GM23338 (cell line): ENCODE measurements at regions not wholly inside any gene's neighbourhood (a gene's known extent, or its start where the extent isn't known, plus 50 kb on each side); places are given as distances from the start of the nearest gene placed in this dataset.

ENCODE experiments used
- ATAC-seq: fragments of 200-7000 bp; cut with Tn5 transposase; 3 replicates; pipeline ENCODE4 v1.9.1; 2020
- DNase-seq: peaks from one replicate; pipeline ENCODE4 v3.0.0-alpha.2; 2015; ENCODE audit warnings: low spot score
- H2AFZ ChIP-seq: fragments of 200-600 bp; sonication (generic); 2 replicates; pipeline ENCODE4 v1.8.0; 2016; ENCODE audit warnings: antibody characterized with exemption, mild to moderate bottlenecking, moderate library complexity
- H3F3A ChIP-seq: fragments of 200-600 bp; sonication (generic); replicated peaks from 2 replicates; pipeline ENCODE4 v1.8.0; 2017; ENCODE audit warnings: antibody characterized with exemption, mixed run types, low read depth
- H3K27ac ChIP-seq: fragments of 200-600 bp; sonication (generic); 2 replicates; pipeline ENCODE4 v1.6.1; 2016; ENCODE audit warnings: low read depth
- H3K27me3 ChIP-seq: fragments of 200-600 bp; sonication (generic); 2 replicates; pipeline ENCODE4 v1.8.0; 2016; ENCODE audit warnings: mild to moderate bottlenecking, mixed run types, moderate library complexity; ENCODE audit not compliant: insufficient read depth
- H3K36me3 ChIP-seq: fragments of 200-600 bp; sonication (generic); 2 replicates; pipeline ENCODE4 v1.8.0; 2016; ENCODE audit warnings: mild to moderate bottlenecking; ENCODE audit not compliant: insufficient read depth
- H3K4me1 ChIP-seq: fragments of 200-600 bp; sonication (generic); 2 replicates; pipeline ENCODE4 v1.8.0; 2016; ENCODE audit warnings: mild to moderate bottlenecking, moderate library complexity; ENCODE audit not compliant: insufficient read depth
- H3K4me2 ChIP-seq: fragments of 200-600 bp; sonication (generic); 2 replicates; pipeline ENCODE4 v1.7.1; 2017; ENCODE audit warnings: mixed run types
- H3K4me3 ChIP-seq: fragments of 200-600 bp; sonication (generic); 2 replicates; pipeline ENCODE4 v1.6.1; 2016; ENCODE audit warnings: mixed run types
- H3K79me2 ChIP-seq: fragments of 200-600 bp; sonication (generic); replicated peaks from 2 replicates; pipeline ENCODE4 v1.8.0; 2017; ENCODE audit warnings: mild to moderate bottlenecking; ENCODE audit not compliant: insufficient read depth
- H3K9me2 ChIP-seq: fragments of 200-600 bp; sonication (generic); 2 replicates; pipeline ENCODE4 v1.8.0; 2017; ENCODE audit not compliant: insufficient read depth
- H4K20me1 ChIP-seq: fragments of 200-600 bp; sonication (generic); replicated peaks from 2 replicates; pipeline ENCODE4 v1.8.0; 2017; ENCODE audit warnings: mild to moderate bottlenecking; ENCODE audit not compliant: insufficient read depth
- H3K27ac Mint-ChIP-seq: 2 replicates; pipeline ENCODE4 v1.8.0; 2020; ENCODE audit warnings: inconsistent platforms, mild to moderate bottlenecking, moderate library complexity, mixed read lengths
- H3K27me3 Mint-ChIP-seq: 3 replicates; pipeline ENCODE4 v1.8.0; 2022; ENCODE audit warnings: low read depth, mild to moderate bottlenecking, moderate library complexity, mixed read lengths, inconsistent platforms; ENCODE audit not compliant: insufficient read depth, poor library complexity
- H3K36me3 Mint-ChIP-seq: 3 replicates; pipeline ENCODE4 v1.8.0; 2021; ENCODE audit warnings: low read depth, mild to moderate bottlenecking, inconsistent platforms, moderate library complexity, mixed read lengths
- H3K4me1 Mint-ChIP-seq: 3 replicates; pipeline ENCODE4 v1.8.0; 2020; ENCODE audit warnings: mild to moderate bottlenecking, inconsistent platforms, mixed read lengths
- H3K4me3 Mint-ChIP-seq: 3 replicates; pipeline ENCODE4 v1.8.0; 2021; ENCODE audit warnings: moderate library complexity, mild to moderate bottlenecking, inconsistent platforms, mixed read lengths
- H3K9me3 Mint-ChIP-seq: 3 replicates; pipeline ENCODE4 v1.8.0; 2020; ENCODE audit warnings: moderate library complexity, mild to moderate bottlenecking, inconsistent platforms, mixed read lengths
- CREB1 ChIP-seq: fragments of 250-450 bp; sonication (Bioruptor Pico); IDR thresholded peaks from 2 replicates; pipeline ENCODE4 v1.5.0; 2020; ENCODE audit warnings: low read depth, mild to moderate bottlenecking, moderate library complexity
- EZH2 ChIP-seq: fragments of 200-600 bp; sonication (generic); IDR thresholded peaks from one replicate; pipeline ENCODE4 v1.8.0; 2017; ENCODE audit warnings: antibody characterized with exemption, mild to moderate bottlenecking, low read depth; ENCODE audit not compliant: unreplicated experiment
- EZH2phosphoT487 ChIP-seq: fragments of 200-600 bp; sonication (generic); IDR thresholded peaks from one replicate; pipeline ENCODE4 v1.8.1; 2018; ENCODE audit warnings: antibody characterized with exemption; ENCODE audit not compliant: unreplicated experiment
- JUNB ChIP-seq: IDR thresholded peaks from one replicate; pipeline ENCODE4 v1.6.1; 2016; ENCODE audit warnings: antibody characterized with exemption; ENCODE audit not compliant: unreplicated experiment
- NANOG ChIP-seq: IDR thresholded peaks from 2 replicates; pipeline ENCODE4 v1.6.1; 2016; ENCODE audit warnings: antibody characterized with exemption, borderline replicate concordance
- POLR2AphosphoS5 ChIP-seq: IDR thresholded peaks from 2 replicates; pipeline ENCODE4 v1.6.1; 2016; ENCODE audit warnings: antibody characterized with exemption, low read depth
- STAT1 ChIP-seq: IDR thresholded peaks from one replicate; pipeline ENCODE4 v1.6.1; 2016; ENCODE audit warnings: antibody characterized with exemption; ENCODE audit not compliant: unreplicated experiment
- ZNF114 ChIP-seq: fragments of 250-450 bp; sonication (Bioruptor Pico); IDR thresholded peaks from 2 replicates; pipeline ENCODE4 v1.5.0; 2020; ENCODE audit warnings: mild to moderate bottlenecking, moderate library complexity
- ZNF331 ChIP-seq: fragments of 250-450 bp; sonication (Bioruptor Pico); IDR thresholded peaks from 2 replicates; pipeline ENCODE4 v1.5.0; 2020; ENCODE audit warnings: low read depth, mild to moderate bottlenecking, moderate library complexity
- TF ChIP-seq, protein P1 (sequence below), 2 experiments: fragments of 200-600 bp in 1 of 2; sonication (generic) in 1 of 2; conservative IDR thresholded peaks; 2 replicates each; pipeline versions ENCODE4 v1.5.1 to v1.6.1; 2016 to 2017; ENCODE audit warnings: antibody characterized with exemption in 2 of 2, low read depth in 2 of 2, mild to moderate bottlenecking in 2 of 2, moderate library complexity in 1 of 2
- TF ChIP-seq, protein P2 (sequence below): IDR thresholded peaks from one replicate; pipeline ENCODE4 v1.6.1; 2018; ENCODE audit warnings: antibody characterized with exemption; ENCODE audit not compliant: unreplicated experiment
- TF ChIP-seq, protein P3 (sequence below): IDR thresholded peaks from 2 replicates; pipeline ENCODE4 v1.6.1; 2016; ENCODE audit warnings: antibody characterized with exemption

DNA sequence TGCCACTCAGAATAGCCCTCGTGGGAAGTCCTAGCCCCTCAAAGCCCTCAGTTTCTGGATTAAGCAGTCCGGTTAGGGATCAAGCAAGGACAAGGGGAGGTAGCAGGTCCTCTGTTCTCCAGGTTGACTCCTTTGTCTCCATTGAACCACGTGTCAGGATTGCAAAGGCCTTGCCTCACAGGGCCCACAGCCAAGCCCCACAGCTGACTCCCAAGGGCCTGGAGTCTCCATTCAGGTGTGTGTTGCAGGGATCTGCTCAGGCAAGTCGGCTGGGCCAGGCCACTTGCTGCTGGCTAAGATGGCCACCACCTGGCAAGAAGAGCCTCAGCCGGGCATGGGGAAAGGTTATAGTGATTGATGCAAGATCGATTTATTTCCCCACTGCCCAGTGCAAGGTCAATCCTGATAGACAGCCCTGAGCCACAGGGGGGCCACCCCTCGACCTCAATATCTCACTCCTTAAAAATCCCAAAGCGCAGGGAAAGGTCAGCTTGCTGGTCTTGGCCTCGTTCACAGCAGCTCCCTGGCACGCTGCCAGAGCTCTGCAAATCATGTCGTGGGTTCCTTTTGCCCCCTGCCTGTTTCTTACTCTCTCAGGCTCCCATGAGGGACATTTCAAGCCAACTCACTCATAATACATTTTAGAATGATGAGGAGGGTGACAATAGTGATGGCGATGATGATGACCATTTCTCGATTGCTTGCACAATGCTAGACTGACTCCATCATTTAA, 75.9 kb downstream of the EDN3 start:
- Mint-ChIP-seq H3K4me1 (no peaks in the 10 kb centered on the region), H3K27ac (no peak overlapping the region), H3K9me3 (no peaks in the 10 kb centered on the region), H3K4me3 (no peak overlapping the region), H3K27me3 (peaks cover 7% of the 10 kb centered on the region), H3K36me3 (no peaks in the 10 kb centered on the region)
- no peak overlapping the region for H2AFZ ChIP-seq
- H3K4me2 ChIP-seq, result no peak overlapping the region
- H4K20me1 ChIP-seq, result no peaks in the 10 kb centered on the region
- H3K4me3 ChIP-seq, result no peak overlapping the region
- H3F3A ChIP-seq, result no peaks in the 10 kb centered on the region
- H3K79me2 ChIP-seq, result no peaks in the 10 kb centered on the region
- no peaks in the 10 kb centered on the region for H3K4me1 ChIP-seq
- no peaks in the 10 kb centered on the region for H3K27me3 ChIP-seq
- no peak for TF ChIP-seq STAT1
- TF ChIP-seq EZH2, result no peak
- TF ChIP-seq, protein P1, sequence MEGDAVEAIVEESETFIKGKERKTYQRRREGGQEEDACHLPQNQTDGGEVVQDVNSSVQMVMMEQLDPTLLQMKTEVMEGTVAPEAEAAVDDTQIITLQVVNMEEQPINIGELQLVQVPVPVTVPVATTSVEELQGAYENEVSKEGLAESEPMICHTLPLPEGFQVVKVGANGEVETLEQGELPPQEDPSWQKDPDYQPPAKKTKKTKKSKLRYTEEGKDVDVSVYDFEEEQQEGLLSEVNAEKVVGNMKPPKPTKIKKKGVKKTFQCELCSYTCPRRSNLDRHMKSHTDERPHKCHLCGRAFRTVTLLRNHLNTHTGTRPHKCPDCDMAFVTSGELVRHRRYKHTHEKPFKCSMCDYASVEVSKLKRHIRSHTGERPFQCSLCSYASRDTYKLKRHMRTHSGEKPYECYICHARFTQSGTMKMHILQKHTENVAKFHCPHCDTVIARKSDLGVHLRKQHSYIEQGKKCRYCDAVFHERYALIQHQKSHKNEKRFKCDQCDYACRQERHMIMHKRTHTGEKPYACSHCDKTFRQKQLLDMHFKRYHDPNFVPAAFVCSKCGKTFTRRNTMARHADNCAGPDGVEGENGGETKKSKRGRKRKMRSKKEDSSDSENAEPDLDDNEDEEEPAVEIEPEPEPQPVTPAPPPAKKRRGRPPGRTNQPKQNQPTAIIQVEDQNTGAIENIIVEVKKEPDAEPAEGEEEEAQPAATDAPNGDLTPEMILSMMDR (conservative IDR thresholded peaks at IDR 0.05; ENCODE audit: low read depth in 2 of 2), result no peak
- no peak for TF ChIP-seq NANOG
- TF ChIP-seq POLR2AphosphoS5, result no peak
- TF ChIP-seq JUNB, result no peak
- no peak for TF ChIP-seq EZH2phosphoT487
- TF ChIP-seq CREB1 (CRISPR knock-in tag), result no peak
- H3K36me3 ChIP-seq, result no peaks in the 10 kb centered on the region
- no peak overlapping the region for H3K27ac ChIP-seq
- no peak for ATAC-seq
- no peak for DNase-seq
- peaks cover 14% of the 10 kb centered on the region for H3K9me2 ChIP-seq

- no peak overlapping the region for H3K27ac ChIP-seq
- H3K36me3 ChIP-seq, result no peaks in the 10 kb centered on the region
- H3F3A ChIP-seq, result no peaks in the 10 kb centered on the region
- no peaks in the 10 kb centered on the region for H3K27me3 ChIP-seq
- no peaks in the 10 kb centered on the region for H3K79me2 ChIP-seq
- Mint-ChIP-seq H3K27ac (no peak overlapping the region), H3K9me3 (no peaks in the 10 kb centered on the region), H3K4me3 (no peak overlapping the region), H3K4me1 (no peaks in the 10 kb centered on the region), H3K36me3 (no peaks in the 10 kb centered on the region), H3K27me3 (peaks cover 7% of the 10 kb centered on the region)
- H2AFZ ChIP-seq, result no peak overlapping the region
- no peak overlapping the region for H3K4me3 ChIP-seq
- H4K20me1 ChIP-seq, result no peaks in the 10 kb centered on the region
- H3K4me1 ChIP-seq, result no peaks in the 10 kb centered on the region
- DNase-seq (no peak), ATAC-seq (no peak)
- H3K4me2 ChIP-seq, result no peak overlapping the region
- H3K9me2 ChIP-seq, result peaks cover 14% of the 10 kb centered on the region
- TF ChIP-seq EZH2phosphoT487, result no peak
- TF ChIP-seq ZNF331 (CRISPR knock-in tag), result no peak
- TF ChIP-seq, protein P2, sequence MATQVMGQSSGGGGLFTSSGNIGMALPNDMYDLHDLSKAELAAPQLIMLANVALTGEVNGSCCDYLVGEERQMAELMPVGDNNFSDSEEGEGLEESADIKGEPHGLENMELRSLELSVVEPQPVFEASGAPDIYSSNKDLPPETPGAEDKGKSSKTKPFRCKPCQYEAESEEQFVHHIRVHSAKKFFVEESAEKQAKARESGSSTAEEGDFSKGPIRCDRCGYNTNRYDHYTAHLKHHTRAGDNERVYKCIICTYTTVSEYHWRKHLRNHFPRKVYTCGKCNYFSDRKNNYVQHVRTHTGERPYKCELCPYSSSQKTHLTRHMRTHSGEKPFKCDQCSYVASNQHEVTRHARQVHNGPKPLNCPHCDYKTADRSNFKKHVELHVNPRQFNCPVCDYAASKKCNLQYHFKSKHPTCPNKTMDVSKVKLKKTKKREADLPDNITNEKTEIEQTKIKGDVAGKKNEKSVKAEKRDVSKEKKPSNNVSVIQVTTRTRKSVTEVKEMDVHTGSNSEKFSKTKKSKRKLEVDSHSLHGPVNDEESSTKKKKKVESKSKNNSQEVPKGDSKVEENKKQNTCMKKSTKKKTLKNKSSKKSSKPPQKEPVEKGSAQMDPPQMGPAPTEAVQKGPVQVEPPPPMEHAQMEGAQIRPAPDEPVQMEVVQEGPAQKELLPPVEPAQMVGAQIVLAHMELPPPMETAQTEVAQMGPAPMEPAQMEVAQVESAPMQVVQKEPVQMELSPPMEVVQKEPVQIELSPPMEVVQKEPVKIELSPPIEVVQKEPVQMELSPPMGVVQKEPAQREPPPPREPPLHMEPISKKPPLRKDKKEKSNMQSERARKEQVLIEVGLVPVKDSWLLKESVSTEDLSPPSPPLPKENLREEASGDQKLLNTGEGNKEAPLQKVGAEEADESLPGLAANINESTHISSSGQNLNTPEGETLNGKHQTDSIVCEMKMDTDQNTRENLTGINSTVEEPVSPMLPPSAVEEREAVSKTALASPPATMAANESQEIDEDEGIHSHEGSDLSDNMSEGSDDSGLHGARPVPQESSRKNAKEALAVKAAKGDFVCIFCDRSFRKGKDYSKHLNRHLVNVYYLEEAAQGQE, result no peak
- TF ChIP-seq JUNB, result no peak
- TF ChIP-seq ZNF114 (CRISPR knock-in tag), result no peak
- no peak for TF ChIP-seq CREB1 (CRISPR knock-in tag)
- TF ChIP-seq, protein P3, sequence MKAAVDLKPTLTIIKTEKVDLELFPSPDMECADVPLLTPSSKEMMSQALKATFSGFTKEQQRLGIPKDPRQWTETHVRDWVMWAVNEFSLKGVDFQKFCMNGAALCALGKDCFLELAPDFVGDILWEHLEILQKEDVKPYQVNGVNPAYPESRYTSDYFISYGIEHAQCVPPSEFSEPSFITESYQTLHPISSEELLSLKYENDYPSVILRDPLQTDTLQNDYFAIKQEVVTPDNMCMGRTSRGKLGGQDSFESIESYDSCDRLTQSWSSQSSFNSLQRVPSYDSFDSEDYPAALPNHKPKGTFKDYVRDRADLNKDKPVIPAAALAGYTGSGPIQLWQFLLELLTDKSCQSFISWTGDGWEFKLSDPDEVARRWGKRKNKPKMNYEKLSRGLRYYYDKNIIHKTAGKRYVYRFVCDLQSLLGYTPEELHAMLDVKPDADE, result no peak
- no peak for TF ChIP-seq STAT1
- TF ChIP-seq NANOG, result no peak
Measured at GRCh38 chr20:59376998-59377397, 76.6 kb downstream of the EDN3 start.
